NCI-H2081 (cell line): ENCODE measurements at regions not wholly inside any gene's neighbourhood (a gene's known extent, or its start where the extent isn't known, plus 50 kb on each side); places are given as distances from the start of the nearest gene placed in this dataset.

ENCODE experiments used
- DNase-seq, 2 experiments: peaks; one replicate each; lab custom pipeline; 2025; lab: John Stamatoyannopoulos, UW

DNA sequence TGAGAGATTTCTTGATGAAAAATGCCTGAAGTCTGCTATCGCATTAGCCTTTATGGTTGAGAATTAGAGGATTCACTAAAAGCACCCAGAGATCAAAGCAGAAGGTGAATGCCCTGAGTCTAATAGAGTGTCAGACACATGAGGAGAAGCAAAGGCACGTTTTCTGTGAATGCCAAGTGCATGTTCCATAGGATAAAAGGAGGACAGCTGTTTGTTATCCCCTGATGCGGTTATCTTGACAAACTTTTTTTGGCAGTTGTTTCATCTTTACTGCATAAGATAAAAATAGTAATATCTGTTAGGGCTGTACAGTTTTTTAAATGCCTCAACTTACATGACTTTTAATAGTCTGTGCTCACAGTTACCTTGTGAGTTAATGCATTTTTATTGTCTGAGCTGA is 65.3 kb upstream of the CD96 start:
- DNase-seq, result no peak

DNA sequence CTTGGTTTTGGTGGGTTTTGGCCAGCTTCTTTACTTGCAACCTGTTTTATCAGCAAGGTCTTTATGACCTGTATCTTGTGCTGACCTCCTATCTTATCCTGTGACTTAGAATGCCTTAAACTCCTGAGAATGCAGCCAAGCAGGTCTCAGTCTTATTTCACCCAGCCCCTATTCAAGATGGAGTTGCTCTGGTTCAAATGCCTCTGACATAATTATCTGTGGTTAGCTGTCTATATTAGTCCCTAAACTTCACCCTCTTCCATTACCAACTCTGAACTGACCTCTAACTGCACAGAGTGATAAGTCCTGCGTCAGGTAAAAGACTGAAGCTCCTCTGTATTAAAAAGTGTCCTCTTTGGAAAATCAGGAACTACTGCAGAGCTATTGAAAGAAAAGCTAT is 61.9 kb upstream of the CD96 start:
- no peak for DNase-seq

DNA sequence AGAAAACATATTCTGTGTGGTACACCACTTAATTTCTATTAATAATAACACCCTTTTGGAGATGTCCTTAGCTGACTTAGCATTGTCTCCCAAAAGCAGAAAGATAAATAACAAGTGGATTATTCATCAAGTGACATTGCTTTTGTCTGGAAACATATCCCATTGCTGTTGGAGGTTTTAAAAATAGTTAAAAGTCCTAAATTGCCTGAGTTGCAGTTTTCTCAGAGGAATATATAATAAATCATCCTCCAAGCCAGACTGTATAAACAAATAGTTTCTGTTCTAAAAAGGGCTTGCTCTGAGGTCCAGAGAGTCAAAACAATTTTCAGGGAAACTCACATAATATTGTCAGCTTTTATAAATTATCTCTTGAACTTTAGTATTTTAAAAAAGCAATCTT is 60.4 kb upstream of the CD96 start:
- no peak for DNase-seq

DNA sequence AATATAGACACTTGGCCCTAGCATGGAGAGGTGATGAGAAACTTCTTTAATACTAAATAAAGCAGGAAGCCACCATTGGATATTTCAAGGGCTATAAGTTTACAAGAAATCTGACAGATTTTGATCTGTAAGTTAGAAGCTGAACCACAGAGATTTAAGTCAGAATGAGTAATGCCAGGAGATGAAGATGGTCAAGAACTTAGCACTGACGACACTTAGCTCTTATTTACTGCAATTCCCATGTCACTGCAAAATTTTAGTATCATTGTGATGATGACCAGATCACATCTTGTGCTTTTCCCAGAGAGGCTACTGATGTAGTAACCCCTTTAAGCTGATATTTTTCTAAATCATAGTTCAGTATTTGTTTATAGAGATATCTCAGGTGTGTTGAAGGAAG is 59.4 kb upstream of the CD96 start:
- no peak for DNase-seq

DNA sequence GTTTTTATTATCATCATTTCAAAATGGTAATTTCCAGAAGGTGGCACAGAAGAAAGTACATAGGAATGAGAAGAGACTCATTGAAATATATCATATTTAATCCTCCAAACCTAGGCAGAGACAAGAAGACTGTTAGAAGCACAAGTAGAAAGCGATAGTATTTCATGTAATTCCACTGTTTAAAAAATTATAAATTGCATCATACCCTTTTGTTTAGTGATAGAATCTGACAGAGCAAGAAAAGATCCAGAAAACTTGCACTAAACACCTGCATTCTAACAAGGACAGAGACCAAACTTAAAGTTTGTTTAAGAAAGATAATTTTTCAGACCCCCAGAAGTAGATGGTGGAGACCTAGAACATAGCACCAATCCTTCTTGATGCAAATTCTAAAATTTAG is 56.9 kb upstream of the CD96 start:
- DNase-seq, result no peak
